B cell (primary cell): ENCODE measurements at regions not wholly inside any gene's neighbourhood (a gene's known extent, or its start where the extent isn't known, plus 50 kb on each side); places are given as distances from the start of the nearest gene placed in this dataset.

Source experiments
- ATAC-seq: fragments of 200-7000 bp; cut with Tn5 transposase; one replicate; pipeline ENCODE4 v1.10.0; 2021; ENCODE audit warnings: low read depth, mild to moderate bottlenecking, moderate number of reproducible peaks, moderate library complexity
- CTCF ChIA-PET: fragments of 350-600 bp; sonication (Branson Sonifier 250); formaldehyde crosslinking; loops from one replicate; lab custom pipeline; 2021; ENCODE audit warnings: antibody characterized with exemption, inconsistent platforms; lab: Charles Lee
- POLR2A ChIA-PET: fragments of 350-600 bp; sonication (Branson Sonifier 250); formaldehyde crosslinking; loops from one replicate; lab custom pipeline; 2021; ENCODE audit warnings: antibody characterized with exemption; lab: Charles Lee
- DNase-seq: peaks from one replicate; pipeline ENCODE4 v3.0.0; 2013
- H2AFZ ChIP-seq: 2 replicates; pipeline ENCODE4 v1.6.1; 2012; ENCODE audit warnings: mild to moderate bottlenecking, low read depth, low read length; ENCODE audit not compliant: insufficient read depth, poor library complexity, severe bottlenecking
- H3K27ac ChIP-seq, 2 donors: 1 replicate in 1 of 2; 2 replicates in 1 of 2; pipeline ENCODE4 v1.5.1; 2012 to 2013; ENCODE audit warnings: low read length in 2 of 2, mild to moderate bottlenecking in 2 of 2, moderate library complexity in 1 of 2
- H3K27me3 ChIP-seq, 4 experiments: fragments of 200-600 bp in 1 of 4; sonication (generic) in 1 of 4; replicated peaks in 1 of 4; 1 replicate in 2 of 4; 2 replicates in 2 of 4; pipeline versions ENCODE4 v1.6.1 to v1.7.0; 2013 to 2016; ENCODE audit warnings: low read length in 3 of 4, mild to moderate bottlenecking in 2 of 4, mixed read lengths in 1 of 4, moderate library complexity in 1 of 4; ENCODE audit not compliant: insufficient read depth in 4 of 4, control insufficient read depth in 3 of 4; ENCODE audit errors: control extremely low read depth in 1 of 4
- H3K36me3 ChIP-seq, 2 experiments: replicated peaks in 1 of 2; 1 replicate in 1 of 2; 2 replicates in 1 of 2; pipeline versions ENCODE4 v1.6.1 to v1.7.1; 2013; ENCODE audit warnings: low read length in 1 of 2; ENCODE audit not compliant: insufficient read depth in 2 of 2, control insufficient read depth in 1 of 2; ENCODE audit errors: control extremely low read depth in 1 of 2, extremely low read depth in 1 of 2
- H3K4me1 ChIP-seq, 2 donors: fragments of 200-600 bp in 1 of 2; sonication (generic) in 1 of 2; 1 replicate in 1 of 2; 2 replicates in 1 of 2; pipeline versions ENCODE4 v1.5.1 to v1.6.1; 2013 to 2017; ENCODE audit warnings: low read length in 2 of 2; ENCODE audit not compliant: control insufficient read depth in 2 of 2, insufficient read depth in 2 of 2
- H3K4me2 ChIP-seq: replicated peaks from 2 replicates; pipeline ENCODE3; 2012; ENCODE audit warnings: mild to moderate bottlenecking, low read depth, low read length; ENCODE audit not compliant: poor library complexity, severe bottlenecking
- H3K4me3 ChIP-seq, 5 experiments: fragments of 200-600 bp in 1 of 5; sonication (generic) in 1 of 5; 1 replicate in 3 of 5; 2 replicates in 2 of 5; pipeline versions ENCODE4 v1.5.1 to v1.7.0; 2011 to 2016; ENCODE audit warnings: low read length in 4 of 5, mild to moderate bottlenecking in 4 of 5, low read depth in 2 of 5, control low read depth in 1 of 5, moderate library complexity in 1 of 5; ENCODE audit not compliant: insufficient read depth in 1 of 5; ENCODE audit errors: control extremely low read depth in 1 of 5, extremely low read depth in 1 of 5
- H3K79me2 ChIP-seq: fragments of 200-600 bp; sonication (generic); one replicate; pipeline ENCODE4 v1.6.0; 2016; ENCODE audit warnings: low read length; ENCODE audit not compliant: control insufficient read depth, insufficient read depth
- H3K9ac ChIP-seq: fragments of 200-600 bp; sonication (generic); 2 replicates; pipeline ENCODE4 v1.6.1; 2017; ENCODE audit warnings: mild to moderate bottlenecking, low read length, moderate library complexity
- H3K9me3 ChIP-seq, 3 donors: one replicate each; pipeline versions ENCODE4 v1.6.1 to v1.7.1; 2013; ENCODE audit warnings: low read length in 2 of 3; ENCODE audit not compliant: control insufficient read depth in 2 of 3, insufficient read depth in 1 of 3; ENCODE audit errors: control extremely low read depth in 1 of 3
- H4K20me1 ChIP-seq: 2 replicates; pipeline ENCODE4 v1.6.0; 2012; ENCODE audit warnings: mild to moderate bottlenecking, low read length; ENCODE audit not compliant: insufficient read depth, control insufficient read depth, poor library complexity, severe bottlenecking
- H3K27ac Mint-ChIP-seq: one replicate; pipeline ENCODE4 v1.8.0; 2021; ENCODE audit warnings: mixed read lengths
- H3K27me3 Mint-ChIP-seq: one replicate; pipeline ENCODE4 v1.8.0; 2021; ENCODE audit warnings: mixed read lengths
- H3K4me1 Mint-ChIP-seq: one replicate; pipeline ENCODE4 v1.8.0; 2021; ENCODE audit warnings: mixed read lengths
- H3K4me3 Mint-ChIP-seq: one replicate; pipeline ENCODE4 v1.8.0; 2021; ENCODE audit warnings: mixed read lengths
- H3K9me3 Mint-ChIP-seq: one replicate; pipeline ENCODE4 v1.8.0; 2022; ENCODE audit warnings: mixed read lengths; ENCODE audit not compliant: insufficient read depth
- CTCF ChIP-seq: fragments of 200-600 bp; IDR thresholded peaks from one replicate; pipeline ENCODE4 v1.8.0; 2022; ENCODE audit warnings: antibody characterized with exemption, mild to moderate bottlenecking
- EZH2 ChIP-seq: IDR thresholded peaks from 2 replicates; pipeline ENCODE4 v1.6.1; 2012; ENCODE audit warnings: borderline replicate concordance, low read depth, mild to moderate bottlenecking, moderate library complexity, low read length; ENCODE audit not compliant: insufficient read depth, poor library complexity, severe bottlenecking
- WGBS: methylation state at CpG from one replicate; pipeline ENCODE4 v1.1.5; 2013; ENCODE audit warnings: missing lambda C conversion rate; ENCODE audit not compliant: insufficient coverage; 5-methylcytosine and 5-hydroxymethylcytosine counted together
- intact Hi-C: fragments of 100-400 bp; cut with micrococcal nuclease; formaldehyde crosslinking; loops from one replicate; pipeline ENCODE4 v1.10.0; 2022

GRCh38 chrX:20437683-20438082 lies 171.0 kb upstream of the RPS6KA3 start:
- Histone ChIP-seq H3K4me2 (no peak overlapping the region), H4K20me1 (no peaks in the 10 kb centered on the region), H3K27ac (no peak overlapping the region), H2AFZ (no peak overlapping the region), H3K4me3 (no peak overlapping the region), H3K27me3 (no peaks in the 10 kb centered on the region), H3K9me3 (no peaks in the 10 kb centered on the region), H3K36me3 (no peaks in the 10 kb centered on the region), H3K4me1 (peaks cover 10% of the 10 kb centered on the region in 2 donors), H3K9ac (no peak overlapping the region), H3K79me2 (no peaks in the 10 kb centered on the region)
- Mint-ChIP-seq H3K27ac (no peak overlapping the region), H3K4me1 (peaks cover 7% of the 10 kb centered on the region), H3K4me3 (no peak overlapping the region), H3K27me3 (no peaks in the 10 kb centered on the region), H3K9me3 (no peaks in the 10 kb centered on the region)
- WGBS = no CpG with 5 or more reads among the region's 1 CpG
- POLR2A ChIA-PET = no interaction called here
- CTCF ChIA-PET = interaction anchor here (0.6 to 3.7 kb wide), 3 partner anchors 19 to 1417 kb away, joined by 3 to 16 read pairs (median 4); no protein-coding TSS in a partner anchor
- intact Hi-C loops = loop anchor here (10.0 kb wide), 1 partner anchor 63 kb away; no protein-coding TSS in a partner anchor
- ATAC-seq (no peak), DNase-seq (no peak)
- no peak for TF ChIP-seq EZH2
- no peak for TF ChIP-seq CTCF

GRCh38 chrX:20435913-20436312 lies 169.2 kb upstream of the RPS6KA3 start:
- peaks cover 7% of the 10 kb centered on the region for H3K4me1 Mint-ChIP-seq
- CTCF ChIA-PET = no interaction called here

More at GRCh38 chrX:20435913-20436312, 169.2 kb upstream of the RPS6KA3 start:
- Histone ChIP-seq H2AFZ (no peak overlapping the region), H3K27ac (no peak overlapping the region), H3K9ac (no peak overlapping the region), H3K4me2 (no peak overlapping the region), H3K79me2 (no peaks in the 10 kb centered on the region), H3K4me3 (no peak overlapping the region), H3K9me3 (no peaks in the 10 kb centered on the region), H3K4me1 (peaks cover 14 to 16% of the 10 kb centered on the region in 2 donors), H4K20me1 (no peaks in the 10 kb centered on the region), H3K36me3 (no peaks in the 10 kb centered on the region), H3K27me3 (no peaks in the 10 kb centered on the region)
- DNase-seq (no peak), ATAC-seq (no peak)
- H3K9me3 Mint-ChIP-seq = no peaks in the 10 kb centered on the region
- TF ChIP-seq EZH2 (no peak), CTCF (no peak)
- no peak overlapping the region for H3K27ac Mint-ChIP-seq
- 100% methylated on average over 1 of the region's 1 CpG for WGBS
- no peaks in the 10 kb centered on the region for H3K27me3 Mint-ChIP-seq
- H3K4me3 Mint-ChIP-seq = no peak overlapping the region
- intact Hi-C loops = loop anchor here (10.0 kb wide), 1 partner anchor 61 kb away; no protein-coding TSS in a partner anchor
- POLR2A ChIA-PET = no interaction called here
